Subcutaneous abdominal adipose tissue (tissue), 5 donors: ENCODE measurements at regions not wholly inside any gene's neighbourhood (a gene's known extent, or its start where the extent isn't known, plus 50 kb on each side); places are given as distances from the start of the nearest gene placed in this dataset.

Experiments
- H3K27ac ChIP-seq: one replicate; pipeline ENCODE4 v1.7.0; 2013; ENCODE audit warnings: low read depth, mild to moderate bottlenecking, inconsistent platforms, low read length, moderate library complexity
- H3K27me3 ChIP-seq, 5 donors: one replicate each; pipeline ENCODE4 v1.7.0; 2013; ENCODE audit warnings: low read length in 5 of 5, inconsistent platforms in 1 of 5; ENCODE audit not compliant: control insufficient read depth in 5 of 5, insufficient read depth in 4 of 5
- H3K36me3 ChIP-seq, 5 donors: one replicate each; pipeline ENCODE4 v1.7.0; 2013; ENCODE audit warnings: low read length in 5 of 5; ENCODE audit not compliant: control insufficient read depth in 5 of 5, insufficient read depth in 5 of 5
- H3K4me1 ChIP-seq, 5 donors: one replicate each; pipeline ENCODE4 v1.7.0; 2013; ENCODE audit warnings: low read length in 5 of 5, mild to moderate bottlenecking in 3 of 5, moderate library complexity in 1 of 5; ENCODE audit not compliant: control insufficient read depth in 5 of 5, insufficient read depth in 5 of 5
- H3K4me3 ChIP-seq, 5 donors: one replicate each; pipeline ENCODE4 v1.7.0; 2013; ENCODE audit warnings: low read length in 5 of 5, low read depth in 1 of 5
- H3K9ac ChIP-seq, 5 donors: one replicate each; pipeline ENCODE4 v1.7.0; 2013; ENCODE audit warnings: low read length in 5 of 5, mild to moderate bottlenecking in 4 of 5, moderate library complexity in 3 of 5
- H3K9me3 ChIP-seq, 5 donors: one replicate each; pipeline ENCODE4 v1.7.0; 2013; ENCODE audit warnings: low read length in 5 of 5; ENCODE audit not compliant: control insufficient read depth in 5 of 5
- donor health status: healthy.
- donor health status: healthy.
- donor health status: healthy.
- donor health status: healthy.
- donor health status: healthy.

GRCh38 chr2:228652366-228652765 lies 470.9 kb upstream of the SPHKAP start:
- Histone ChIP-seq H3K4me3 (no peak overlapping the region), H3K36me3 (no peaks in the 10 kb centered on the region), H3K9me3 (no peaks in the 10 kb centered on the region), H3K27me3 (no peaks in the 10 kb centered on the region), H3K4me1 (no peaks in the 10 kb centered on the region), H3K27ac (no peak overlapping the region), H3K9ac (no peak overlapping the region)

GRCh38 chr2:228649876-228650275 lies 468.4 kb upstream of the SPHKAP start:
- Histone ChIP-seq H3K4me3 (no peak overlapping the region), H3K36me3 (no peaks in the 10 kb centered on the region), H3K9me3 (no peaks in the 10 kb centered on the region), H3K27ac (no peak overlapping the region), H3K9ac (no peak overlapping the region), H3K27me3 (no peaks in the 10 kb centered on the region), H3K4me1 (no peaks in the 10 kb centered on the region)

- H3K9me3 ChIP-seq: no peaks in the 10 kb centered on the region
- H3K4me3 ChIP-seq: no peak overlapping the region
- H3K36me3 ChIP-seq: no peaks in the 10 kb centered on the region
- H3K27ac ChIP-seq: no peak overlapping the region
- no peaks in the 10 kb centered on the region for H3K27me3 ChIP-seq
- no peaks in the 10 kb centered on the region for H3K4me1 ChIP-seq
- H3K9ac ChIP-seq: no peak overlapping the region
Measured at GRCh38 chr2:228649447-228649846, 468.0 kb upstream of the SPHKAP start.

GRCh38 chr2:228648541-228648940 lies 467.1 kb upstream of the SPHKAP start:
- Histone ChIP-seq H3K4me1 (no peaks in the 10 kb centered on the region), H3K27me3 (no peaks in the 10 kb centered on the region), H3K36me3 (no peaks in the 10 kb centered on the region), H3K9ac (no peak overlapping the region), H3K4me3 (no peak overlapping the region), H3K9me3 (no peaks in the 10 kb centered on the region), H3K27ac (no peak overlapping the region)

GRCh38 chr2:228646061-228646460 lies 464.6 kb upstream of the SPHKAP start:
- Histone ChIP-seq H3K27me3 (no peaks in the 10 kb centered on the region), H3K36me3 (no peaks in the 10 kb centered on the region), H3K4me1 (no peaks in the 10 kb centered on the region), H3K9me3 (no peaks in the 10 kb centered on the region), H3K27ac (no peak overlapping the region), H3K9ac (no peak overlapping the region), H3K4me3 (no peak overlapping the region)

- Histone ChIP-seq H3K27me3 (no peaks in the 10 kb centered on the region), H3K9me3 (no peaks in the 10 kb centered on the region), H3K9ac (no peak overlapping the region), H3K27ac (no peak overlapping the region), H3K36me3 (no peaks in the 10 kb centered on the region), H3K4me1 (no peaks in the 10 kb centered on the region), H3K4me3 (no peak overlapping the region)
Measured at GRCh38 chr2:228644199-228644598, 462.7 kb upstream of the SPHKAP start.

- Histone ChIP-seq H3K4me1 (no peaks in the 10 kb centered on the region), H3K27ac (no peak overlapping the region), H3K27me3 (no peaks in the 10 kb centered on the region), H3K9me3 (no peaks in the 10 kb centered on the region), H3K4me3 (no peak overlapping the region), H3K36me3 (no peaks in the 10 kb centered on the region), H3K9ac (no peak overlapping the region)
Measured at GRCh38 chr2:228642861-228643260, 461.4 kb upstream of the SPHKAP start.

- H3K9me3 ChIP-seq: peaks cover 0 to 5% (median 0%) of the 10 kb centered on the region in 5 donors
- no peak overlapping the region for H3K27ac ChIP-seq
- no peaks in the 10 kb centered on the region for H3K4me1 ChIP-seq
- no peaks in the 10 kb centered on the region for H3K36me3 ChIP-seq
- H3K27me3 ChIP-seq: no peaks in the 10 kb centered on the region
- no peak overlapping the region for H3K9ac ChIP-seq
- no peak overlapping the region for H3K4me3 ChIP-seq
Measured at GRCh38 chr2:228630786-228631185, 449.3 kb upstream of the SPHKAP start.

GRCh38 chr2:228629251-228629650 lies 447.8 kb upstream of the SPHKAP start:
- Histone ChIP-seq H3K9ac (no peak overlapping the region), H3K4me1 (no peaks in the 10 kb centered on the region), H3K27ac (no peak overlapping the region), H3K9me3 (no peaks in the 10 kb centered on the region), H3K36me3 (no peaks in the 10 kb centered on the region), H3K4me3 (no peak overlapping the region), H3K27me3 (no peaks in the 10 kb centered on the region)

- H3K27ac ChIP-seq: no peak overlapping the region
- H3K4me3 ChIP-seq: no peak overlapping the region
- H3K36me3 ChIP-seq: no peaks in the 10 kb centered on the region
- peaks cover 0 to 3% (median 0%) of the 10 kb centered on the region in 5 donors for H3K27me3 ChIP-seq
- H3K9me3 ChIP-seq: no peaks in the 10 kb centered on the region
- no peaks in the 10 kb centered on the region for H3K4me1 ChIP-seq
- no peak overlapping the region for H3K9ac ChIP-seq
Measured at GRCh38 chr2:228628682-228629081, 447.2 kb upstream of the SPHKAP start.

GRCh38 chr2:228627510-228627909 lies 446.0 kb upstream of the SPHKAP start:
- peaks cover 0 to 3% (median 0%) of the 10 kb centered on the region in 5 donors for H3K27me3 ChIP-seq
- no peaks in the 10 kb centered on the region for H3K9me3 ChIP-seq
- no peak overlapping the region for H3K4me3 ChIP-seq
- no peaks in the 10 kb centered on the region for H3K4me1 ChIP-seq
- H3K27ac ChIP-seq: no peak overlapping the region
- no peak overlapping the region for H3K9ac ChIP-seq
- no peaks in the 10 kb centered on the region for H3K36me3 ChIP-seq
